GM21423 (cell line): ENCODE measurements at regions not wholly inside any gene's neighbourhood (a gene's known extent, or its start where the extent isn't known, plus 50 kb on each side); places are given as distances from the start of the nearest gene placed in this dataset.

Source experiments
- ATAC-seq: cut with Tn5 transposase; IDR thresholded peaks from one replicate; pipeline ENCODE4 v1.9.1; 2021; ENCODE audit warnings: mild to moderate bottlenecking, moderate library complexity; ENCODE audit not compliant: unreplicated experiment

- no peak for ATAC-seq
These were observed 384.3 kb downstream of the YTHDC2 start for GRCh38 chr5:113897748-113898147.

GRCh38 chr5:113900141-113900540 lies 386.6 kb downstream of the YTHDC2 start:
- no peak for ATAC-seq

- no peak for ATAC-seq
These were observed 387.3 kb downstream of the YTHDC2 start for GRCh38 chr5:113900816-113901215.

GRCh38 chr5:113901718-113902117 lies 388.2 kb downstream of the YTHDC2 start:
- ATAC-seq: no peak

GRCh38 chr5:113902917-113903660 lies 389.6 kb downstream of the YTHDC2 start:
- ATAC-seq: no peak

- no peak for ATAC-seq
These were observed 396.3 kb downstream of the YTHDC2 start for GRCh38 chr5:113909782-113910181.

- ATAC-seq: no peak
These were observed 404.5 kb downstream of the YTHDC2 start for GRCh38 chr5:113917997-113918396.

- ATAC-seq: no peak
These were observed 408.8 kb downstream of the YTHDC2 start for GRCh38 chr5:113922343-113922742.

- ATAC-seq: no peak
These were observed 422.0 kb downstream of the YTHDC2 start for GRCh38 chr5:113935453-113935852.

- no peak for ATAC-seq
These were observed 423.8 kb downstream of the YTHDC2 start for GRCh38 chr5:113937301-113937700.

- no peak for ATAC-seq
These were observed 421.9 kb upstream of the KCNN2 start for GRCh38 chr5:113939988-113940387.

GRCh38 chr5:113950186-113950585 lies 411.7 kb upstream of the KCNN2 start:
- no peak for ATAC-seq

GRCh38 chr5:113965225-113965624 lies 396.6 kb upstream of the KCNN2 start:
- ATAC-seq: no peak

GRCh38 chr5:113969901-113970300 lies 392.0 kb upstream of the KCNN2 start:
- no peak for ATAC-seq

- no peak for ATAC-seq
These were observed 390.4 kb upstream of the KCNN2 start for GRCh38 chr5:113971454-113971853.

- ATAC-seq: no peak
These were observed 386.9 kb upstream of the KCNN2 start for GRCh38 chr5:113974976-113975375.

GRCh38 chr5:113984928-113985327 lies 376.9 kb upstream of the KCNN2 start:
- ATAC-seq: no peak

- no peak for ATAC-seq
These were observed 376.4 kb upstream of the KCNN2 start for GRCh38 chr5:113985505-113985904.

GRCh38 chr5:113989278-113989912 lies 372.5 kb upstream of the KCNN2 start:
- no peak for ATAC-seq

- no peak for ATAC-seq
These were observed 372.0 kb upstream of the KCNN2 start for GRCh38 chr5:113989913-113990305.

GRCh38 chr5:114001076-114001475 lies 360.8 kb upstream of the KCNN2 start:
- ATAC-seq: no peak

- no peak for ATAC-seq
These were observed 355.3 kb upstream of the KCNN2 start for GRCh38 chr5:114006582-114006981.

GRCh38 chr5:114007678-114008077 lies 354.2 kb upstream of the KCNN2 start:
- ATAC-seq: no peak
